Activated CD4-positive, alpha-beta T cell treated with anti-CD3 and anti-CD28 coated beads, Interleukin-2, Interleukin-4, amounts not matched to agents 100 ng/mL and 50 ng/mL, durations not matched to agents 16 hours and 8 hours (primary cell): ENCODE measurements at regions not wholly inside any gene's neighbourhood (a gene's known extent, or its start where the extent isn't known, plus 50 kb on each side); places are given as distances from the start of the nearest gene placed in this dataset.
"Not testable (repeated sequence)": the region's sequence is repeated elsewhere in the genome, so short reads cannot be mapped to it uniquely, and the experiment has no call there.

Experiments used
- DNase-seq: peaks from one replicate; pipeline ENCODE4 v3.0.0-alpha.2; 2020; ENCODE audit warnings: low spot score

- DNase-seq: no peak
These were observed 59.8 kb upstream of the C5orf63 start for GRCh38 chr5:127133071-127133470.

GRCh38 chr5:127136908-127137307 lies 63.6 kb upstream of the C5orf63 start:
- DNase-seq: no peak

- DNase-seq: no peak
These were observed 70.4 kb upstream of the C5orf63 start for GRCh38 chr5:127143722-127144121.

- no peak for DNase-seq
These were observed 79.7 kb upstream of the C5orf63 start for GRCh38 chr5:127153031-127153430.

GRCh38 chr5:127153521-127153920 lies 80.2 kb upstream of the C5orf63 start:
- DNase-seq: no peak

- DNase-seq: no peak
These were observed 90.4 kb upstream of the C5orf63 start for GRCh38 chr5:127163750-127164149.

GRCh38 chr5:127170918-127171600 lies 97.8 kb upstream of the C5orf63 start:
- DNase-seq: no peak

- DNase-seq: no peak
These were observed 103.5 kb upstream of the C5orf63 start for GRCh38 chr5:127176769-127177168.

- DNase-seq: not testable (repeated sequence)
These were observed 108.0 kb upstream of the MEGF10 start for GRCh38 chr5:127182631-127183030.

GRCh38 chr5:127183332-127183731 lies 107.3 kb upstream of the MEGF10 start:
- DNase-seq: no peak

- no peak for DNase-seq
These were observed 105.7 kb upstream of the MEGF10 start for GRCh38 chr5:127184851-127185250.

GRCh38 chr5:127186657-127187056 lies 103.9 kb upstream of the MEGF10 start:
- DNase-seq: no peak

- DNase-seq: no peak
These were observed 102.9 kb upstream of the MEGF10 start for GRCh38 chr5:127187706-127188105.

GRCh38 chr5:127192150-127192549 lies 98.4 kb upstream of the MEGF10 start:
- DNase-seq: no peak

GRCh38 chr5:127192836-127193338 lies 97.7 kb upstream of the MEGF10 start:
- no peak for DNase-seq

- DNase-seq: no peak
These were observed 94.6 kb upstream of the MEGF10 start for GRCh38 chr5:127196042-127196441.

- DNase-seq: not testable (repeated sequence)
These were observed 93.0 kb upstream of the MEGF10 start for GRCh38 chr5:127197402-127198167.

GRCh38 chr5:127202738-127203137 lies 87.9 kb upstream of the MEGF10 start:
- DNase-seq: not testable (repeated sequence)

- DNase-seq: no peak
These were observed 86.8 kb upstream of the MEGF10 start for GRCh38 chr5:127203818-127204217.

- DNase-seq: no peak
These were observed 85.4 kb upstream of the MEGF10 start for GRCh38 chr5:127205147-127205546.

GRCh38 chr5:127206320-127207113 lies 84.1 kb upstream of the MEGF10 start:
- no peak for DNase-seq

GRCh38 chr5:127210042-127210441 lies 80.6 kb upstream of the MEGF10 start:
- DNase-seq: no peak

- no peak for DNase-seq
These were observed 77.4 kb upstream of the MEGF10 start for GRCh38 chr5:127213231-127213630.
